Retinal pigment epithelial cell (primary cell): ENCODE measurements at regions not wholly inside any gene's neighbourhood (a gene's known extent, or its start where the extent isn't known, plus 50 kb on each side); places are given as distances from the start of the nearest gene placed in this dataset.

ENCODE experiments used
- DNase-seq: peaks from one replicate; pipeline ENCODE4 v3.0.0-alpha.2; 2010; ENCODE audit warnings: low read depth
- H3K4me3 ChIP-seq: 2 replicates; pipeline ENCODE4 v1.5.1; 2011; ENCODE audit warnings: mild to moderate bottlenecking, low read length, control low read depth, moderate library complexity
- CTCF ChIP-seq: conservative IDR thresholded peaks from 2 replicates; pipeline ENCODE4 v1.5.1; 2011; ENCODE audit warnings: low read depth, low read length, control low read depth, inconsistent platforms

DNA sequence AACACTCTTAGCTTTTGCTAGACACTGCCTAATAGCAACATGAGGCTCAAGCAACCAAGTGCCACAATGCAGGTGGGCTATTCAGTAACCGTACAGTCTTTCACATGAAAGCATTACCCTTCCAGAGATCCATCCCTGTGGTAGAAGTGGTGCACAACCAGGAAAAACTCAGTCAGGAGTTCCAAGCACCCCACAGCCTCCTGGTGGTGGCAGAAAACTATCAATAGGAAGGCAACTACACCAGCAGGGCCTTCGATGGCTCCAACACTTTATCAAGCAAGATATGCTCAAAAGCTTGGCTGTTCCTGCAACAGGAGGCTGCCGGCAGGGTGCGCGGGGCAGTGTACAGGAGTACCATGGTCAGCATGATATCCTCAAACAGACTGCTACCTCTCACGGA lies 176.1 kb upstream of the DLGAP1 start:
- TF ChIP-seq CTCF: no peak
- H3K4me3 ChIP-seq: no peak overlapping the region
- no peak for DNase-seq

DNA sequence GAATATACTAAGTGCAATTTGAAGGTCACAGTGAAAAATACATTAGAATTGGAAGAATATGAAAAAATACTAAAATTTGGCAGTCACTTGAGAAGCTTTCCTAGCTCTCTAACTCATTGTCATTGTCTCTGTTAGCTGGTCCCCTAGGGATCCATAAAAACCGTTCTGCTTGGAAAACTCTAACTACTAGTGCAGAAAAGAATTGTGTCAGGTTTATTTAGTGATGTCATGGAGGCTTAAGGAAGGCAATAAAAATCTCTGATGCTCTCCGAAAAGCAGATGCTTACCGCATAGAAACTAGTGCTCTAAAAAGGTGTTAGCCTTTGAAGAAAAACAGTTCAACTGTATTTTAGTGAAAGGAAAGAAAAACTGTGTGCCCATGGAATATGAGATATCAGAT lies 150.1 kb upstream of the DLGAP1 start:
- TF ChIP-seq CTCF: no peak
- no peak for DNase-seq
- no peak overlapping the region for H3K4me3 ChIP-seq

- TF ChIP-seq CTCF: no peak
- no peak overlapping the region for H3K4me3 ChIP-seq
- DNase-seq: no peak
These were observed 148.8 kb upstream of the DLGAP1 start for GRCh38 chr18:4603955-4604354.

DNA sequence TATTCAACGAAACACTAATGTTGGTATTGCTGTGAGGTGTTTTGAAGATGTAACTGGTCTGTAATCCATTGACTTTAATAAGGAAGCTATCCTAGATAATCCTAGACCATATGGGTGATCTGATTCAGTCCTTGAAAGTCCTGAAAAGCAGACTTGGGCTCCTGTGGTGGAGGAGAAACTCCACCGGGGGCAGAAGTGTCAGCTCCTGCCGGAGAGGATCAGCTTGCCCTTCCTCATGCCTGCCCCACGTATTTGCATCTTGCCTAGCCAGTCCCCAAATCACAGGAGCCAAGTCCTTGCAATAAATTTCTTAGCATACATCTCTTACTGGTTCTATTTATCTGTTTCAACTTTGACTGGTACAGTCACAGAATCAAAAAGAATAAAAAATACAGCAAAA lies 144.2 kb upstream of the DLGAP1 start:
- TF ChIP-seq CTCF: no peak
- DNase-seq: no peak
- no peak overlapping the region for H3K4me3 ChIP-seq

- no peak for DNase-seq
- no peak for TF ChIP-seq CTCF
- H3K4me3 ChIP-seq: no peak overlapping the region
These were observed 142.2 kb upstream of the DLGAP1 start for GRCh38 chr18:4597301-4597700.

- no peak for DNase-seq
These were observed 138.8 kb upstream of the DLGAP1 start for GRCh38 chr18:4593895-4594294.

GRCh38 chr18:4593459-4593858 lies 138.4 kb upstream of the DLGAP1 start:
- DNase-seq: no peak
- H3K4me3 ChIP-seq: no peak overlapping the region
- no peak for TF ChIP-seq CTCF

More at GRCh38 chr18:4593895-4594294, 138.8 kb upstream of the DLGAP1 start:
- no peak overlapping the region for H3K4me3 ChIP-seq
- no peak for TF ChIP-seq CTCF
